ENCODE measurements at regions not wholly inside any gene's neighbourhood (a gene's known extent, or its start where the extent isn't known, plus 50 kb on each side); places are given as distances from the start of the nearest gene placed in this dataset.

GRCh38 chr4:181821039-181822004 lies 421.9 kb upstream of the TENM3 start:
- no peak overlapping the region for H2BK12ac ChIP-seq (ENCODE audit: low read length)
- H4K12ac ChIP-seq (ENCODE audit: low read depth, low read length): no peak overlapping the region
- no peak overlapping the region for H2BK120ac ChIP-seq (ENCODE audit: insufficient read depth, low read length, poor library complexity)
- H3K4me3 ChIP-seq (ENCODE audit: low read depth, low read length): no peak overlapping the region
- H3K4ac ChIP-seq (ENCODE audit: low read depth, low read length): no peak overlapping the region
- no peak for DNase-seq
- no peak overlapping the region for H3K4me2 ChIP-seq (ENCODE audit: low read length)
- no peak overlapping the region for H2BK5ac ChIP-seq (ENCODE audit: low read depth, low read length, poor library complexity)
- no peak overlapping the region for H4K91ac ChIP-seq (ENCODE audit: low read depth, low read length)
- no peak overlapping the region for H3K9ac ChIP-seq (ENCODE audit: low read length)
- no peak overlapping the region for H2AK5ac ChIP-seq (ENCODE audit: low read length)
- H4K8ac ChIP-seq (ENCODE audit: low read depth, low read length): no peak overlapping the region
- no peak overlapping the region for H3K18ac ChIP-seq (ENCODE audit: low read length)
- no peaks in the 10 kb centered on the region for H3K36me3 ChIP-seq (ENCODE audit: control insufficient read depth in 1 of 2, insufficient read depth in 2 of 2, low read length in 2 of 2)
- WGBS (ENCODE audit: extremely low coverage, insufficient coverage, insufficient read length): no CpG with 5 or more reads among the region's 11 CpGs
- no peak overlapping the region for H3K14ac ChIP-seq (ENCODE audit: low read length)
- H3K4me1 ChIP-seq (ENCODE audit: control insufficient read depth in 1 of 2, insufficient read depth in 2 of 2, low read length in 2 of 2): no peaks in the 10 kb centered on the region
- no peak overlapping the region for H3K27ac ChIP-seq (ENCODE audit: low read depth, low read length)
- no peak overlapping the region for H2AFZ ChIP-seq (ENCODE audit: insufficient read depth, low read length, poor library complexity)
- H3K79me2 ChIP-seq (ENCODE audit: control insufficient read depth, insufficient read depth, low read length, poor library complexity): no peaks in the 10 kb centered on the region
- no peaks in the 10 kb centered on the region for H3K79me1 ChIP-seq (ENCODE audit: low read length)
- H3K27me3 ChIP-seq (ENCODE audit: insufficient read depth, low read length): no peaks in the 10 kb centered on the region
- no peak overlapping the region for H3K23ac ChIP-seq (ENCODE audit: low read length)
- H3K9me3 ChIP-seq (ENCODE audit: insufficient read depth, low read depth, low read length): peaks cover 4% of the 10 kb centered on the region

GRCh38 chr4:181822005-181822375 lies 421.2 kb upstream of the TENM3 start:
- Histone ChIP-seq H3K14ac (ENCODE audit: low read length) (no peak overlapping the region), H2BK12ac (ENCODE audit: low read length) (no peak overlapping the region), H2BK120ac (ENCODE audit: insufficient read depth, low read length, poor library complexity) (no peak overlapping the region), H3K4me2 (ENCODE audit: low read length) (no peak overlapping the region), H4K91ac (ENCODE audit: low read depth, low read length) (no peak overlapping the region), H3K4ac (ENCODE audit: low read depth, low read length) (no peak overlapping the region), H3K23ac (ENCODE audit: low read length) (no peak overlapping the region), H3K4me3 (ENCODE audit: low read depth, low read length) (no peak overlapping the region), H3K36me3 (ENCODE audit: control insufficient read depth in 1 of 2, insufficient read depth in 2 of 2, low read length in 2 of 2) (no peaks in the 10 kb centered on the region), H3K18ac (ENCODE audit: low read length) (no peak overlapping the region), H3K9ac (ENCODE audit: low read length) (no peak overlapping the region), H3K9me3 (ENCODE audit: insufficient read depth, low read depth, low read length) (peaks cover 4% of the 10 kb centered on the region), H4K12ac (ENCODE audit: low read depth, low read length) (no peak overlapping the region), H3K27me3 (ENCODE audit: insufficient read depth, low read length) (no peaks in the 10 kb centered on the region), H3K4me1 (ENCODE audit: control insufficient read depth in 1 of 2, insufficient read depth in 2 of 2, low read length in 2 of 2) (no peaks in the 10 kb centered on the region), H2AK5ac (ENCODE audit: low read length) (no peak overlapping the region), H3K27ac (ENCODE audit: low read depth, low read length) (no peak overlapping the region), H2AFZ (ENCODE audit: insufficient read depth, low read length, poor library complexity) (no peak overlapping the region), H3K79me1 (ENCODE audit: low read length) (no peaks in the 10 kb centered on the region), H3K79me2 (ENCODE audit: control insufficient read depth, insufficient read depth, low read length, poor library complexity) (no peaks in the 10 kb centered on the region), H4K8ac (ENCODE audit: low read depth, low read length) (no peak overlapping the region), H2BK5ac (ENCODE audit: low read depth, low read length, poor library complexity) (no peak overlapping the region)
- DNase-seq: no peak

- Histone ChIP-seq H3K36me3 (ENCODE audit: control insufficient read depth in 1 of 2, insufficient read depth in 2 of 2, low read length in 2 of 2) (no peaks in the 10 kb centered on the region), H3K4me3 (ENCODE audit: low read depth, low read length) (no peak overlapping the region), H3K4me2 (ENCODE audit: low read length) (no peak overlapping the region), H3K9ac (ENCODE audit: low read length) (no peak overlapping the region), H3K18ac (ENCODE audit: low read length) (no peak overlapping the region), H3K79me2 (ENCODE audit: control insufficient read depth, insufficient read depth, low read length, poor library complexity) (no peaks in the 10 kb centered on the region), H4K12ac (ENCODE audit: low read depth, low read length) (no peak overlapping the region), H3K27me3 (ENCODE audit: insufficient read depth, low read length) (no peaks in the 10 kb centered on the region), H2AFZ (ENCODE audit: insufficient read depth, low read length, poor library complexity) (no peak overlapping the region), H2BK120ac (ENCODE audit: insufficient read depth, low read length, poor library complexity) (no peak overlapping the region), H4K91ac (ENCODE audit: low read depth, low read length) (no peak overlapping the region), H3K4ac (ENCODE audit: low read depth, low read length) (no peak overlapping the region), H3K4me1 (ENCODE audit: control insufficient read depth in 1 of 2, insufficient read depth in 2 of 2, low read length in 2 of 2) (no peaks in the 10 kb centered on the region), H3K79me1 (ENCODE audit: low read length) (no peaks in the 10 kb centered on the region), H4K8ac (ENCODE audit: low read depth, low read length) (no peak overlapping the region), H3K23ac (ENCODE audit: low read length) (no peak overlapping the region), H3K9me3 (ENCODE audit: insufficient read depth, low read depth, low read length) (peaks cover 4% of the 10 kb centered on the region), H2AK5ac (ENCODE audit: low read length) (no peak overlapping the region), H2BK12ac (ENCODE audit: low read length) (no peak overlapping the region), H3K14ac (ENCODE audit: low read length) (no peak overlapping the region), H2BK5ac (ENCODE audit: low read depth, low read length, poor library complexity) (no peak overlapping the region), H3K27ac (ENCODE audit: low read depth, low read length) (no peak overlapping the region)
- no CpG with 5 or more reads among the region's 1 CpG for WGBS (ENCODE audit: extremely low coverage, insufficient coverage, insufficient read length)
- no peak for DNase-seq
Observed at GRCh38 chr4:181823183-181823582, 420.0 kb upstream of the TENM3 start.

DNA sequence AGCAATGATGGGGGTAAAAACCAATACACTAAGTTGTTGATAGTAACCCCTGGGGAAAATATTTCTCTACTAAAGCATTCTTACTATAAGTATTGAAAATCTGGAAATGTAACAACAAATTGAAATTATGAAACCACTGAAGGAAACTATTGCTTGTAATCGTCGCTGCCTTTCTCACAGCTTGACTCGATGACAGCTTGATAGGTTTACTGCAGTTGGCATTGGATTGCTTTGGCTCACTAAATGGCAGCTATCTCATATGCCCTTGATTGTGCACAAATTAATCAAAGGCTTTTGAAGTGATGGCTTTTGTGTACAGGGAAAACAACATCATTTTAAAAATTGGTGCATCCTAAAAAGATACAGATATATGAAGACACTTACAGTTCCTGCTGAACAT lies 419.6 kb upstream of the TENM3 start:
- Histone ChIP-seq H3K9ac (ENCODE audit: low read length) (no peak overlapping the region), H3K4ac (ENCODE audit: low read depth, low read length) (no peak overlapping the region), H3K79me2 (ENCODE audit: control insufficient read depth, insufficient read depth, low read length, poor library complexity) (no peaks in the 10 kb centered on the region), H2BK120ac (ENCODE audit: insufficient read depth, low read length, poor library complexity) (no peak overlapping the region), H3K79me1 (ENCODE audit: low read length) (no peaks in the 10 kb centered on the region), H2BK5ac (ENCODE audit: low read depth, low read length, poor library complexity) (no peak overlapping the region), H4K91ac (ENCODE audit: low read depth, low read length) (no peak overlapping the region), H2AK5ac (ENCODE audit: low read length) (no peak overlapping the region), H3K36me3 (ENCODE audit: control insufficient read depth in 1 of 2, insufficient read depth in 2 of 2, low read length in 2 of 2) (no peaks in the 10 kb centered on the region), H3K23ac (ENCODE audit: low read length) (no peak overlapping the region), H3K9me3 (ENCODE audit: insufficient read depth, low read depth, low read length) (peaks cover 4% of the 10 kb centered on the region), H3K18ac (ENCODE audit: low read length) (no peak overlapping the region), H4K12ac (ENCODE audit: low read depth, low read length) (no peak overlapping the region), H3K4me1 (ENCODE audit: control insufficient read depth in 1 of 2, insufficient read depth in 2 of 2, low read length in 2 of 2) (no peaks in the 10 kb centered on the region), H3K27ac (ENCODE audit: low read depth, low read length) (no peak overlapping the region), H3K27me3 (ENCODE audit: insufficient read depth, low read length) (no peaks in the 10 kb centered on the region), H2BK12ac (ENCODE audit: low read length) (no peak overlapping the region), H4K8ac (ENCODE audit: low read depth, low read length) (no peak overlapping the region), H3K4me2 (ENCODE audit: low read length) (no peak overlapping the region), H3K4me3 (ENCODE audit: low read depth, low read length) (no peak overlapping the region), H3K14ac (ENCODE audit: low read length) (no peak overlapping the region), H2AFZ (ENCODE audit: insufficient read depth, low read length, poor library complexity) (no peak overlapping the region)
- DNase-seq: no peak
- WGBS (ENCODE audit: extremely low coverage, insufficient coverage, insufficient read length): no CpG with 5 or more reads among the region's 3 CpGs
